Globus pallidus (tissue), 1 donor: ENCODE measurements at regions not wholly inside any gene's neighbourhood (a gene's known extent, or its start where the extent isn't known, plus 50 kb on each side); places are given as distances from the start of the nearest gene placed in this dataset.
A peak's percentile ranks its signal among the peaks of the same experiment; 100 is the strongest.
"Not testable (repeated sequence)": the region's sequence is repeated elsewhere in the genome, so short reads cannot be mapped to it uniquely, and the experiment has no call there.

Experiments used
- DNase-seq: peaks from one replicate; pipeline ENCODE4 v3.0.0-alpha.2; 2015; ENCODE audit warnings: low spot score

DNA sequence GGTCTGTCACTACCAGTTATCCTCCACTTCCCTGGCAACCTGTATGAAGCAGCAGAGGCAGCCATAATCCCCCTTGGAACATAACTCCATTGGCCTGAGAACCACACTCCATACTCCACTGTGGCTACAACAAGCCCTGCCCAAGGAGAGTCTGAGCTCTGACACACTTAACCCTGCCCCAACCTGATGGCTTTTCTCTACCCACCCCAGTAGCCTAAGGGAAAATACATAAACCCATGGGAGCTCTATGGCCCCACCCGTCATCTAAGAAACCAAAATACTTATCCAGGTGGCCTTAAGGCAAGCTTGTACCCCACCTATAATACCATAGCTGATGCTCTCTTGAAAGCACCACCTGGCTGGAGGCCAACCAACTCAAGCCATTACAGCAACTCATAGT, 324.8 kb upstream of the GLI3 start:
- no peak for DNase-seq

DNA sequence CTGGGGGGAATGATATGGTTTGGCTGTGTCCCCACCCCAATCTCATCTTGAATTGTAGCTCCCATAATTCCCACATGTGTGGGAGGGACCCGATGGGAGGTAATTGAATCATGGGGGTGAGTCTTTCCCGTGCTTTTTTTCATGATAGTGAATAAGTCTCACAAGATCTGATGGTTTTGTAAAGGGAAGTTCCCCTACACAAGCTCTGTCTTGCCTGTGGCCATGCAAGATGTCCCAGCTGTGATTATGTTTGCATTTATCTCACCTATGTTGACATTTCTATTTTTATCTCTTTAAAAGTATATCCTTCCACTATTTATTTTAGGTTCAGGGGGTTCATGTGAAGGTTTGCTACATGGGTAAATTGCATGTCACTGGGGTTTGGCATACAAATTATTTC, 323.9 kb upstream of the GLI3 start:
- DNase-seq: no peak

DNA sequence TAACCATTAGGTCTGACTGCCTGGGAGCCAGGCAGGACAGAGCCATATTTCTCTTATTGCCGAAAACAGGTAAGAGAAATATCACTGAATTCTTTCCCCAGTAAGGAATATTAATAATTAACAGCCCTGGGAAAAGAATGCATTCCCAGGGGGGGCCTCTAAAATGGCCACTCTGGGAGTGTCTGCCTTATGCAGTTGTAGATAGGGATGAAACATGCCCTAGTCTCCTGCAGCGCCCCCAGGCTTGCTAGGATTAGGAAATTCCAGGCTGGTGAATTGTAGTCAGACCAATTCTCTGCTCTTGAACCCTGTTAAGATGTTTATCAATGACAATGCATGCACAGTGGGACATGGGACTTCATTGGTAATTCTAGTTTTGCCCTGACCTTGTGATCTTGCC, 317.9 kb upstream of the GLI3 start:
- not testable (repeated sequence) for DNase-seq

- no peak for DNase-seq
These were observed 315.2 kb upstream of the GLI3 start for GRCh38 chr7:42552227-42552626.

- no peak for DNase-seq
These were observed 313.9 kb upstream of the GLI3 start for GRCh38 chr7:42550706-42551470.

- DNase-seq: no peak
These were observed 313.0 kb upstream of the GLI3 start for GRCh38 chr7:42549866-42550485.

DNA sequence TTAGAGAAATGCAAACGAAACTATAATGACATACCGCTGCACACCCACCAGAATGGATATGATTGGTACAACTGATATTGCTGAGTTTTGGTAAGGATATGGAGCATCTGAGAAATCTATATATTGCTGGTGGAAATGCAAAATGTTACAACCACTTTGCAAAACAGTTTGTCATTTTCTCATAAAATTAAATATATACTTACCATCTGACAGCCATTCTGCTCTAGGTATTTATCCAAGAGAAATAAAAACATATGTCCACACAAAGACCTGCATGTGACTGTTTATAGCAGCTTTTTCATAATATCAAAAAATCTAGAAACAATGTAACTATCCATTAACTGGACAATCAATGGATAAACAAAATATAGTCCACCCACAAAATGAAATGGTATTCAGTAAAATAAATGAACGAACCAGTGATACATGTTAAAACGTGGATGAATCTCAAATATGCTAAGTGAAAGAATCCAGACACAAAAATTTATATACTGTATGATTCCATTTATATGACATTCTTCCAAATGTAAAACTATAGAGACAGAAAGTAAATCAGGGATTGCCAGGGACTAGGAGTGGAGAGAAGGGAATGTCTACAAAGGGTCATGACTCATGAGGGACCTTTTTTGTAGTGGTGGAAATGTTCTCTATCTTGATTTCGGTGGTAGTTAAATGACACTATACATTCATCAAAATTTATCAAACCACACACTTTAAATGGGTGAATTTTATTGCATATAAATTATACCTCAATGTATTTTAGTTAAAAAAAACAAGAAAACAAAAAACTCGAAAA, 312.0 kb upstream of the GLI3 start:
- no peak for DNase-seq

- DNase-seq: no peak
These were observed 308.2 kb upstream of the GLI3 start for GRCh38 chr7:42545049-42545724.

GRCh38 chr7:42543953-42544352, 306.9 kb upstream of the GLI3 start:
- DNase-seq: no peak

DNA sequence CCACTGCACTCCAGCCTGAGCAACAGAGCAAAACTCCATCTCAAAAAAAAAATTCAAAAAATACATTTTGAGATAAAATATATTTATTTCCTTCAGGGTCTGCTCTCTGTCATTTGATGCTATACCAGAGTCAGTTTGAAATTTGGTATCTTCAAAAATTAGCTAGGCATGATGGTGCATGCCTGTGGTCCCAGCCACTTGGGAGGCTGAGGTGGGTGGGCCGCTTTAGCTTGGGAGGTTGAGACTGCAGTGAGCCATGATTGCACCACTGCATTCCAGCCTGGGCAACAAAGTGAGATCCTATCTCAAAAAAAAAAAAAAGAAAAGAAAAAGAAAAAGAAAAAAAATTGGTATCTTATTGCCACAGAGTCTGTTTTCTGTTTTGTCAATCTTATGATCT, 305.4 kb upstream of the GLI3 start:
- not testable (repeated sequence) for DNase-seq

- DNase-seq: no peak
These were observed 297.4 kb upstream of the GLI3 start for GRCh38 chr7:42534441-42534840.

DNA sequence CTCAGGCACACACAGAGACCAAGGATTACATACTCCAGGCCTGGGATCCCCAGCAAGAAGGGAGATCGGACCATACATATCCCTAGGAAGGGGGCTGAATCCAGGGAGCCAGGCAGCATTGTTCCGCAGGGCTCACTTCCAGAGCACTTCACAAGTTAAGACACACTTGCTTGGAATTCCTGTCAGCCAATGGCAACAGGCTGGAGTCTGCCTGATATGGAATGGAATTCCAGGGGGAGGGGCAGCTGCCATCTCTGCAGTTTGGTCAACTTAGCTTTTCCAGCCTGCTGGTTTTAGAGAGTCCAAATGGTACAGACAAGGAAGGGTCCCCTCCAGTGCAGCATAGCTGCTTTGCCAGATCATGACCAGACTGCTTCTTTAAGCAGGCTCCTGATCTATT, 290.0 kb upstream of the GLI3 start:
- DNase-seq: no peak

DNA sequence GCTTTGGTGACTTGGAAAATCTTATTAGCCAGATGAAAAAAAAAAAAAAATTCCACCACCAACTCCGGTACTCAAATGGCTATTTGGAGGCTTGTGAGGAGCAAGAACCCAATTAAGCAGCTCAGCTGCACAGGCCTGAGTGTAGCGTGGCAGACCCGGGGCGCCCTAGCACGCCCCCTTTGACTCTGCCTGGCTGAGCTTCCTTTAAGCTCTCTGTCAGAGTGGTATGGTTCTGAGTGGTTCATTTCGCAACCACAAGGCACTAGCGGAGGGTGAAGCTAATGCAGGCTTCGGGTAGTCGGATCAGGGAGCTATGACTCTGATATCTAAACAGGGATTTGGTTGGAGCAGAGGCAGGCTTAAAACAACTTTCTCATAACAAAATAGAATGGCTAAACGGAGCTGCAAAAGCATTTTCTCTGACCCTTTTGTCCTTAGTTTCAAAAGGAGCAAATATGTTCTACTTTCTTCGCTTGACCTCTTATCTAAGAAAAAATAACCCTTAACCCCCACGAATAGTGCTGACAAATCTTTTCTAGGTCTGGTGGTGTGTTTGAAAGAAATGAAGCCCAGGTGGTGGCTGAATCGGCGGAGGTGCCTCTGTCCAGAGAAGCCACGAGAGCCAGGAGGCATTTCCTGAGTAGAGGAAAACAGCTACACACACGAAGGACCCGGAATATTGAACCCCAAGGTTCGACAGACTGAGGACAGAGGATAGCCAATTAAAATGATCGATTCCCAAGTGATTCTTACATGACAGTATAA, 285.4 kb upstream of the GLI3 start:
- no peak for DNase-seq

- DNase-seq: no peak
These were observed 274.0 kb upstream of the GLI3 start for GRCh38 chr7:42511027-42511426.

GRCh38 chr7:42506097-42506496, 269.1 kb upstream of the GLI3 start:
- no peak for DNase-seq

DNA sequence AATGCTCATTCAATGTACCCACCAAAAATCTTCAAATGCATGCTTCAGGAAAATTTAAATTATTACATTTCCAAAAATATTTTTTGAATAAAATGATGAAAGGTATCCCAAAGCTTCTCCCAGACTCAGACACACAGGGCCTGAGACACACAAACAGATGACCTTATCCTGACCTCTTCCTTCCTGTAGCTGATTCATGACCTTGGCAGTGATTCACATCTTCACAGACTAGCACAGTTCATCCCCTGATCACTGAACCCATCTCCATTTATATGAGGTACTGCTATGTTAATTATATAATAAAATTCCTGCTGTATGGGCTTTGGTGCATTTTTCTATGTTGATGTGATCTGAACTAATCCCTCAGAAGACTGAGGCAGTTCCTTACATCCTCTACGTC, 265.0 kb upstream of the GLI3 start:
- no peak for DNase-seq

DNA sequence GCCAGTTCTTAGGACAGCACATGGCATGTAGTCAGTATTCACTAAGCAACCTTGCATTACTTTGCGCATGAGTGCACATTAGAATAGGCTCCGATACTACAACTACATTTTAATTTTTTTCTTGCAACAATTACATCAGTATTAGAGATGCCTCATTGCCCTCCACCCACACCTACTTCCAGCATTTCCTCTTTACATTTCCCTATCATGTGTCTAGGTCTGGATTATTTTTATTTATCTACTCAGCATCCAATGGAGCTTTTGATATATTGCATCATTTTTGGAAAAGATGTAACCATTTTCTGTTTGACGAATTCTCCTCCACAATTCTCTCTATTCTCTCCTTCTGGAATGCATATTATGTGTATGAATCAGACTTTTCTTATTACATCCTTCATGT, 258.2 kb upstream of the GLI3 start:
- no peak for DNase-seq

DNA sequence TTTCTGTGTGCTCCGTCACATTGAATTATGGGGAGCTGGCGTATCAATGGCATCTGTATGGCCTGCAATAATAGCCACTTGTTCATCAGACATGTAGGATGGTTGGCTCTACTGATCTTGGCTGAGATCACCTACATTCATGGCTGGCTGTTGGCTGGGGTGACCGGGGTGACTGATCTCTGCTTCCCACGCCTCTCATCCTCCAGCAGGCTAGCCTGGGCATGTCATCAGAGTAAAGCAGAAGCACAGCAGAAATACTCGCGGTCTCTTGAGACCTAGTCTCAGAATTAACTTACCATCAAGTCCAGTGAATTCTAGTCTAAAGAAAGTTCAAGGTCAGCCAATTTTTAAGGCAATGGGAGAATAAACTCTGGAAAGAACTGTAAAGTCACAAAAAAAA, 257.7 kb upstream of the GLI3 start:
- peak; percentile 3 for DNase-seq

DNA sequence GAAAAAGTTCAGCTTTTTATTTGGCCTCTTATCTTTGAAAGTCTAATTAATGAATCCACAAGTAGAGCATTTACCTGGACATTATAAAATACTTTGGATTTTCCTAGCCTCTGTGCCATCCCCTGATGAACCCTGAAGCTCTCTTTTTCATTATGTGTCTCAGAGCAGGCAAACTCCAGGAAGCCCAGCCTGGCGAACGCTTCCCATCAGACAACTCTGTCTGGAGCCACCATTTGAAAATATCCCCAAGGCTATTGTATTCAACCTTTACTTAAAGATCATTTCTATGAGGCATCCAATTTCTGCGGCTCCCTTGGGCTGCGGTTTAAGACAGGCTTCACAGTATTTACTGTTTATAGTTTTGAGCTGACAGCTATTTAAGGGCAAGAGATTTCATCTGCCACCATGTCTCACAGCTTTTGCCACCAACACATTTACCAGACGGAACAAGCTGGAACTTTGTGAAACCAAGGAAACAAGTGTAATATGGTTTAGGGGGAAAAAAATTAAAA, 257.2 kb upstream of the GLI3 start:
- no peak for DNase-seq

GRCh38 chr7:42493436-42494198, 256.6 kb upstream of the GLI3 start:
- DNase-seq: peak; percentile 20

DNA sequence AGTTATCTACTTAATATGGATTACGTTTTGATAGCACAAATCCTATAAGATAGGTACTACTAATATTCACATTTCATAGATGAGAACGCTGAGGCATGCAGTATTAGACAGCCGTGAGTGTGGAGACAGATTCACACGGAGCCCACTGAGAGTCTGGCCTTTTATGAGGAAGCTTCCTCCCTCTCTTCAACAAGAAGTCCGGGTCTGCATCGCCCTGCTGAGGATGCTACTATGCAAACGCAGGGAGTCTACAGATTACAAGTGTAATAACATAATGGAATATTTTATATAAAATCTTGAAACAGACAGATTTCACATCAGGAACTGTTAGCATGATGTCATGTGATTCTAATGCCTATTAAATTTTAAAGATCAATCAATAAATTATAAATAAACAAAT, 255.9 kb upstream of the GLI3 start:
- no peak for DNase-seq
